ENCODE measurements at regions not wholly inside any gene's neighbourhood (a gene's known extent, or its start where the extent isn't known, plus 50 kb on each side); places are given as distances from the start of the nearest gene placed in this dataset.

GRCh38 chr1:228903434-228904071 is 168.3 kb downstream of the RHOU start:
- Histone ChIP-seq H3K27ac (peak overlapping the region in 7 of 21 experiments; percentile 18 to 76 (median 36)), H3K4me3 (no peak overlapping the region)

- no peak overlapping the region for H3K27ac ChIP-seq
- no peak overlapping the region for H3K4me3 ChIP-seq
Observed at GRCh38 chr1:228904222-228904621, 168.9 kb downstream of the RHOU start.

GRCh38 chr1:228905701-228906101 is 170.4 kb downstream of the RHOU start:
- no peak overlapping the region for H3K4me3 ChIP-seq
- H3K27ac ChIP-seq: no peak overlapping the region

GRCh38 chr1:228906223-228906860 is 171.1 kb downstream of the RHOU start:
- Histone ChIP-seq H3K4me3 (no peak overlapping the region), H3K27ac (no peak overlapping the region)

- Histone ChIP-seq H3K27ac (no peak overlapping the region), H3K4me3 (no peak overlapping the region)
Observed at GRCh38 chr1:228911225-228912210, 176.2 kb downstream of the RHOU start.

GRCh38 chr1:228913626-228914414 is 178.5 kb downstream of the RHOU start:
- Histone ChIP-seq H3K27ac (no peak overlapping the region), H3K4me3 (no peak overlapping the region)

GRCh38 chr1:228914700-228915099 is 179.4 kb downstream of the RHOU start:
- Histone ChIP-seq H3K4me3 (no peak overlapping the region), H3K27ac (no peak overlapping the region)

- Histone ChIP-seq H3K4me3 (no peak overlapping the region), H3K27ac (no peak overlapping the region)
Observed at GRCh38 chr1:228917342-228917741, 182.1 kb downstream of the RHOU start.

- Histone ChIP-seq H3K4me3 (no peak overlapping the region), H3K27ac (no peak overlapping the region)
Observed at GRCh38 chr1:228917755-228918154, 182.5 kb downstream of the RHOU start.

GRCh38 chr1:228918335-228918734 is 183.1 kb downstream of the RHOU start:
- H3K27ac ChIP-seq: no peak overlapping the region
- no peak overlapping the region for H3K4me3 ChIP-seq

- Histone ChIP-seq H3K4me3 (no peak overlapping the region), H3K27ac (no peak overlapping the region)
Observed at GRCh38 chr1:228919914-228920313, 184.6 kb downstream of the RHOU start.

- Histone ChIP-seq H3K27ac (no peak overlapping the region), H3K4me3 (no peak overlapping the region)
Observed at GRCh38 chr1:228920831-228921230, 185.6 kb downstream of the RHOU start.

GRCh38 chr1:228921481-228921880 is 186.2 kb downstream of the RHOU start:
- Histone ChIP-seq H3K4me3 (no peak overlapping the region), H3K27ac (no peak overlapping the region)

- Histone ChIP-seq H3K4me3 (no peak overlapping the region), H3K27ac (no peak overlapping the region)
Observed at GRCh38 chr1:228922722-228923376, 187.6 kb downstream of the RHOU start.

- Histone ChIP-seq H3K4me3 (no peak overlapping the region), H3K27ac (no peak overlapping the region)
Observed at GRCh38 chr1:228923973-228924686, 188.9 kb downstream of the RHOU start.

- no peak overlapping the region for H3K27ac ChIP-seq
- no peak overlapping the region for H3K4me3 ChIP-seq
Observed at GRCh38 chr1:228925691-228926090, 190.4 kb downstream of the RHOU start.

GRCh38 chr1:228927421-228927820 is 192.1 kb downstream of the RHOU start:
- H3K27ac ChIP-seq: no peak overlapping the region
- no peak overlapping the region for H3K4me3 ChIP-seq
